NK-92 treated with Interleukin-12 subunit alpha and Interleukin-12 subunit beta, amount 100 ng/mL, for 24 hours (cell line): ENCODE measurements at regions not wholly inside any gene's neighbourhood (a gene's known extent, or its start where the extent isn't known, plus 50 kb on each side); places are given as distances from the start of the nearest gene placed in this dataset.
"Not testable (repeated sequence)": the region's sequence is repeated elsewhere in the genome, so short reads cannot be mapped to it uniquely, and the experiment has no call there.

Experiments
- DNase-seq: peaks from one replicate; lab custom pipeline; 2025; lab: John Stamatoyannopoulos, UW

GRCh38 chr11:91483956-91484355 lies 740.7 kb upstream of the FAT3 start:
- DNase-seq = not testable (repeated sequence)

- DNase-seq = not testable (repeated sequence)
Observed at GRCh38 chr11:91481875-91482274, 742.7 kb upstream of the FAT3 start.

- DNase-seq = no peak
Observed at GRCh38 chr11:91470656-91471055, 754.0 kb upstream of the FAT3 start.

GRCh38 chr11:91459840-91460239 lies 764.8 kb upstream of the FAT3 start:
- no peak for DNase-seq

- no peak for DNase-seq
Observed at GRCh38 chr11:91446267-91446666, 778.4 kb upstream of the FAT3 start.

- no peak for DNase-seq
Observed at GRCh38 chr11:91435694-91436395, 788.8 kb upstream of the FAT3 start.

GRCh38 chr11:91433284-91434010 lies 791.2 kb upstream of the FAT3 start:
- DNase-seq = no peak

- DNase-seq = no peak
Observed at GRCh38 chr11:91421641-91422040, 803.0 kb upstream of the FAT3 start.

- no peak for DNase-seq
Observed at GRCh38 chr11:91407842-91408241, 816.8 kb upstream of the FAT3 start.

- DNase-seq = no peak
Observed at GRCh38 chr11:91406009-91406408, 818.6 kb upstream of the FAT3 start.

GRCh38 chr11:91404344-91404743 lies 820.3 kb upstream of the FAT3 start:
- no peak for DNase-seq

- DNase-seq = no peak
Observed at GRCh38 chr11:91397134-91397468, 827.5 kb upstream of the FAT3 start.

- DNase-seq = no peak
Observed at GRCh38 chr11:91396236-91397133, 828.1 kb upstream of the FAT3 start.

- DNase-seq = no peak
Observed at GRCh38 chr11:91394727-91395414, 829.7 kb upstream of the FAT3 start.

- no peak for DNase-seq
Observed at GRCh38 chr11:91394073-91394726, 830.4 kb upstream of the FAT3 start.

GRCh38 chr11:91382946-91383345 lies 841.7 kb upstream of the FAT3 start:
- no peak for DNase-seq

- DNase-seq = no peak
Observed at GRCh38 chr11:91374794-91375193, 849.8 kb upstream of the FAT3 start.

GRCh38 chr11:91373497-91373896 lies 851.1 kb upstream of the FAT3 start:
- DNase-seq = no peak

GRCh38 chr11:91366816-91367215 lies 857.8 kb upstream of the FAT3 start:
- DNase-seq = no peak

- no peak for DNase-seq
Observed at GRCh38 chr11:91365986-91366585, 858.5 kb upstream of the FAT3 start.

GRCh38 chr11:91350931-91351330 lies 873.7 kb upstream of the FAT3 start:
- DNase-seq = no peak
